ENCODE measurements at regions not wholly inside any gene's neighbourhood (a gene's known extent, or its start where the extent isn't known, plus 50 kb on each side); places are given as distances from the start of the nearest gene placed in this dataset.

- no peak for TF ChIP-seq CTCF (IDR thresholded peaks at IDR 0.05; ENCODE audit: unreplicated experiment)
- Mint-ChIP-seq H3K27ac (ENCODE audit: unreplicated experiment) (no peak overlapping the region), H3K9me3 (ENCODE audit: unreplicated experiment) (no peaks in the 10 kb centered on the region), H3K4me1 (ENCODE audit: unreplicated experiment) (no peaks in the 10 kb centered on the region), H3K36me3 (ENCODE audit: low read depth, unreplicated experiment) (no peaks in the 10 kb centered on the region), H3K27me3 (ENCODE audit: unreplicated experiment) (no peaks in the 10 kb centered on the region), H3K4me3 (ENCODE audit: unreplicated experiment) (no peak overlapping the region)
- no peak for DNase-seq (ENCODE audit: low spot score)
Measured at GRCh38 chr12:19003141-19003540, 126.4 kb upstream of the PLEKHA5 start.

GRCh38 chr12:19003987-19004619 is 125.4 kb upstream of the PLEKHA5 start:
- H3K4me1 Mint-ChIP-seq (ENCODE audit: unreplicated experiment), result no peaks in the 10 kb centered on the region
- no peaks in the 10 kb centered on the region for H3K27me3 Mint-ChIP-seq (ENCODE audit: unreplicated experiment)
- no peak for TF ChIP-seq CTCF (IDR thresholded peaks at IDR 0.05; ENCODE audit: unreplicated experiment)
- H3K9me3 Mint-ChIP-seq (ENCODE audit: unreplicated experiment), result no peaks in the 10 kb centered on the region
- no peak overlapping the region for H3K27ac Mint-ChIP-seq (ENCODE audit: unreplicated experiment)
- H3K36me3 Mint-ChIP-seq (ENCODE audit: low read depth, unreplicated experiment), result no peaks in the 10 kb centered on the region
- DNase-seq (ENCODE audit: low spot score), result no peak
- H3K4me3 Mint-ChIP-seq (ENCODE audit: unreplicated experiment), result no peak overlapping the region

- Mint-ChIP-seq H3K36me3 (ENCODE audit: low read depth, unreplicated experiment) (no peaks in the 10 kb centered on the region), H3K27ac (ENCODE audit: unreplicated experiment) (no peak overlapping the region), H3K4me3 (ENCODE audit: unreplicated experiment) (no peak overlapping the region), H3K9me3 (ENCODE audit: unreplicated experiment) (no peaks in the 10 kb centered on the region), H3K27me3 (ENCODE audit: unreplicated experiment) (no peaks in the 10 kb centered on the region), H3K4me1 (ENCODE audit: unreplicated experiment) (peaks cover 4% of the 10 kb centered on the region)
- no peak for TF ChIP-seq CTCF (IDR thresholded peaks at IDR 0.05; ENCODE audit: unreplicated experiment)
- no peak for DNase-seq (ENCODE audit: low spot score)
Measured at GRCh38 chr12:19005257-19005801, 124.2 kb upstream of the PLEKHA5 start.

GRCh38 chr12:19006626-19007137 is 122.9 kb upstream of the PLEKHA5 start:
- no peaks in the 10 kb centered on the region for H3K9me3 Mint-ChIP-seq (ENCODE audit: unreplicated experiment)
- no peak for DNase-seq (ENCODE audit: low spot score)
- no peak for TF ChIP-seq CTCF (IDR thresholded peaks at IDR 0.05; ENCODE audit: unreplicated experiment)
- no peaks in the 10 kb centered on the region for H3K36me3 Mint-ChIP-seq (ENCODE audit: low read depth, unreplicated experiment)
- H3K27ac Mint-ChIP-seq (ENCODE audit: unreplicated experiment), result no peak overlapping the region
- H3K27me3 Mint-ChIP-seq (ENCODE audit: unreplicated experiment), result no peaks in the 10 kb centered on the region
- no peak overlapping the region for H3K4me3 Mint-ChIP-seq (ENCODE audit: unreplicated experiment)
- H3K4me1 Mint-ChIP-seq (ENCODE audit: unreplicated experiment), result peaks cover 4% of the 10 kb centered on the region

- Mint-ChIP-seq H3K9me3 (ENCODE audit: unreplicated experiment) (no peaks in the 10 kb centered on the region), H3K27ac (ENCODE audit: unreplicated experiment) (no peak overlapping the region), H3K4me3 (ENCODE audit: unreplicated experiment) (no peak overlapping the region), H3K27me3 (ENCODE audit: unreplicated experiment) (no peaks in the 10 kb centered on the region), H3K4me1 (ENCODE audit: unreplicated experiment) (peaks cover 4% of the 10 kb centered on the region), H3K36me3 (ENCODE audit: low read depth, unreplicated experiment) (no peaks in the 10 kb centered on the region)
- DNase-seq (ENCODE audit: low spot score), result no peak
- no peak for TF ChIP-seq CTCF (IDR thresholded peaks at IDR 0.05; ENCODE audit: unreplicated experiment)
Measured at GRCh38 chr12:19008102-19008501, 121.4 kb upstream of the PLEKHA5 start.
